Hindlimb muscle (tissue), 1 donor: ENCODE measurements at regions not wholly inside any gene's neighbourhood (a gene's known extent, or its start where the extent isn't known, plus 50 kb on each side); places are given as distances from the start of the nearest gene placed in this dataset.
A peak's percentile ranks its signal among the peaks of the same experiment; 100 is the strongest.

Experiments used
- DNase-seq: peaks from one replicate; pipeline ENCODE4 v3.0.0-alpha.2; 2013

DNA sequence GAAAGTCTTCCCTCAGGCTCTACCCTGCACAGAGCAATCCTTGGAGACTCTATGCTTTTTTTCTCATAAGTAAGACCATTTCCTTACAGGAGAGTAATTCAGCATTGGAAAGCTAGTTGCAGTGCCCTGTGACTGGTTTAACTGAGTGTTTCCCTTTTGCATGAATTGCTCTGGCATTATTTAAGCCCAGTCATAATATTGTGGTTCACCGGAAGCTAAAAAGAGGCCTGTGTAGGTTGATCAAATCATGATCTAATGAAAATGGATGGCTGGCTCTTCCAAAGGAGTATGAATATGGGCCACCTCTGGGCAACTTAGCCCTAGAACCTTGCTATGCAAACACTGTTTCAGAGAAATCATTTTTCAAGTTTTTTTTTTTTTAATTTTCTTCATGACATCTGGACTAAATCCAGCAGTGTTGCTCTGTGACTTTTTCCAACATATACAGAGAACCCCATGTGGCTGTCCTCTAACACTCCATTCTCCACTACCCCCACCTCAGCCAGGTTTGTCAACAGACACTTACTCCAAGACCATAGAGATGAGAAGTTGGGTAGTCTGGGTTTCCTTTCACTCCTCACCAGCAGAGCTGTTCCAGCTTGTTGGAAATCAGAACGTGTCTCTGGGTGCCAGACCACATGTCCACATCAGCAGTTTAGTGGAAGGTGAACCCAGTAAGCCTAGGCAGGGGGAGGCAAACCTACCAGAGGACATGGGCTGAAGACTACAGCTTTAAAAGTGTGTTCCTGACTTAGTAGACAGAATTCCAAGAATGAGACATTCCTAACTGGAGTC, 175.2 kb upstream of the SLC14A2 start:
- DNase-seq: no peak

- DNase-seq: no peak
These were observed 174.0 kb upstream of the SLC14A2 start for GRCh38 chr18:45441110-45441847.

DNA sequence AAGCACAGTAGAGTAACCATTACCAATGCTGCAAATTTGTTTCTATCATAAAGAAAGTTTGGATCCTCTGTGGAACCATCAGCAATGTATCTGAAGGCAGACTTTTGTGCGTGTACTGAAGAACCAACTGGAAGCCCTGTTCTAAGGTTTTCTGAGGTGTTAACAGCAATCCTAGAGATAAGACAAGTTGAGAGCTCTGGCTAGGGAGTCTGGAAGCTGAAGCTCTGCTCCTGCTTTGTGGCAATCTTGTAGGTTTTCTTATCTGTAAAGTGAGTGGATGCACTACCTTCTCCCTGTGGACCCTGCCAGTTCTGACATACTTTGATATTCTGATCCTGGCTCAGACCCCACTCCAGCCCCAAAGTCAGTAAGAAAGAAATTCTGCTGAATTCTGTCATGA, 171.2 kb upstream of the SLC14A2 start:
- no peak for DNase-seq

GRCh38 chr18:45447355-45448265, 167.7 kb upstream of the SLC14A2 start:
- DNase-seq: no peak

DNA sequence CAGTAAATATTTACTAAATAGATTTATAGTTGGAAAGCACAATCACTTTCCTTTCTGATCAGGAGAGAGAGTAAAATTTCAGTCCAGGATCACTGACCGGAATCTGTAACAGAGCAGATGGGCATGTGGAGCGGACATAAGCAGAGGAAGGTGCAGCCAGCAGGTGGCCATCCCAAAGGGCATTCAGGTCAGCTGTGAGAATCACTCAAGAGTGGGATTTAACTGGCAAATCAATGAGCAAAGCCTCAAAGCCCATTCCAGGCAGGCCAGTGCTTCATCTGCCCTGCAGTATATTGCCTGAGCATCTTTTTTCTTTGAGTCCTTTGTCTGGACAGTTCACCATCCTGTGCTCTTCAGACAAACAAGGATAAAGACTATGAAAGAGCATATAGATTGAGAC, 166.4 kb upstream of the SLC14A2 start:
- no peak for DNase-seq

- DNase-seq: peak; percentile 76
These were observed 165.7 kb upstream of the SLC14A2 start for GRCh38 chr18:45449418-45450227.

DNA sequence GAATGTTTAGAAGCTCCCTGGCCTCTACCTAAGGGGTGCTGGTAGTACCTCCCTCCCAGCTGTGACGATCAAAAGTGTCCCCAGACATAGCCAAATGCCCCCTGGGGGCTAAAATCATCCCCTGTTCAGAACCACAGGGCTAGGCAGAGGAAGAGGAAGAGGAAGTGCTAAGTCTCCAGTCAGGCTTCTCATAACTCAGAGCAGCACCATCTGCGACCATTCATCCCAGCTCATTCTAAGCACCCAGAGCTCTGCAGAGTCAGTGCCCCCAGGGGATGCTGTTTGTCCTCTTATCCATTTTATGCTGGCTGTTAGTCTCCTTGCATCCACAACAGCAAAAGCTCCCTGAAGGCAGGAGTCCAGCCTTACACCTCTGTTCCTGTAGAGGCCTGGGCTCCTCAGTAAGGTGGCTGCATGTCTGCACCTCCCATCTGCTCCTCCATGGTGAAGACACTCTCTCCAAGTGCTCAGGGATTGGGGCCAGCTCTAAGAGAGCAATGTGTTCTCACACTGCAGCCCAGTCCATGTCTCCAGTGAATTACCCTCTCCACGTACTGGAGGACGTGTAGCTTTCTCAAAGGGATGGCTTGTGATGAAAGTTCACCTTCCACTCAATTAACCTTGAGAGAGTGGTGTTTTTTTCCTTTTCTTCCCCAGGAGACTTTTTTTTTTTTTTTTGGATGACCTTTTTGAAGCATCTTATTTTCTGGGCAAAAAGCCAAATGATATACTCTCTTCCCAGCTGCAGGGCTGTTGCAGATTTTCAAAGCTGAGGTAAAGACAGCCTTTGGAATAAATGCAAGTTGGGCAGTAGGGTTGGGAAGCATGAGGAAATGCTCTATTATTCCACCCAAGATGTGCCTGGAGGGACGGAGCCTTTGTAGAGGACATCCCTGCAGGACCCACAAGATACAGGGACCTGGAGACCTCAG, 158.9 kb upstream of the SLC14A2 start:
- DNase-seq: peak; percentile 19

- DNase-seq: no peak
These were observed 157.2 kb upstream of the SLC14A2 start for GRCh38 chr18:45458033-45458432.

- DNase-seq: no peak
These were observed 153.1 kb upstream of the SLC14A2 start for GRCh38 chr18:45462179-45462578.

DNA sequence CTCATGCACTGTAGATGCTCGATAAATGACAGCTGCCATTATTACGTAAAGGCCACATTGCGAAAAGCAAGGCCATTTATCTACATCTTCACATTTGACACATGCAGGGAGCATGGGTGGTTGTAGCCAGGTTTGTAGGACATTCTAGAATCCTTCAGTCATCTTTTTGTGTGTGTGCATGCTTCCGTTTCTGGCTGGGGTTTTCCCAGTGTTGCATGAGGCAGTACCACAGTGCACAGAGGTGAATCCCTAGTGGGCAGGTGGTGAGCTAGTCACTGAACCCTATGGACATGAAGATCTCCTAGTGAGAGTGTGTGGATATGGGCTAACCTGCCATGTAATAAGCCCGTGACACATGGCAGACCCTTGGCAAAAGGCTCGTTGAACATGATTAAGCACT, 151.8 kb upstream of the SLC14A2 start:
- no peak for DNase-seq

- no peak for DNase-seq
These were observed 150.7 kb upstream of the SLC14A2 start for GRCh38 chr18:45464619-45465018.

GRCh38 chr18:45467293-45467692, 148.0 kb upstream of the SLC14A2 start:
- no peak for DNase-seq

DNA sequence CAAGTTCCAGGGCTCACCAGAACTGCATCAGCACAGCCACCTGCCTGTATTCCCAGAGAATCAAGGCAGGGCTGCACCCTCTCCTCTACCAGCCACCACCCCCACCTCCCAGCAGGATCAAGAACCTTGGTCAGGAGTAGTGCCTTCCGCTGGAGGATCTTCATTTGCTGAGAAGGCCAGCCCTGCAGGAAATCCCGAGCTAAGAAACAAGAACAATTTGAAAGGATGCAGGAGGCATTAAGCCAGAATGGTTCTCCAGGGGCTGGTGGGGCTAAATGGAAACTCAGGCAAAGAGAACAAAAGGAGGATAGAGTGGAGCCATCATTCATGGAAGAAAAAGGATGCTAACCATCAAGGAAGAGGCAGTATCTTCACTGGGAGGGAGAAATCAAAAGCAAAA, 147.3 kb upstream of the SLC14A2 start:
- peak; percentile 45 for DNase-seq

GRCh38 chr18:45478889-45479288, 136.4 kb upstream of the SLC14A2 start:
- no peak for DNase-seq

DNA sequence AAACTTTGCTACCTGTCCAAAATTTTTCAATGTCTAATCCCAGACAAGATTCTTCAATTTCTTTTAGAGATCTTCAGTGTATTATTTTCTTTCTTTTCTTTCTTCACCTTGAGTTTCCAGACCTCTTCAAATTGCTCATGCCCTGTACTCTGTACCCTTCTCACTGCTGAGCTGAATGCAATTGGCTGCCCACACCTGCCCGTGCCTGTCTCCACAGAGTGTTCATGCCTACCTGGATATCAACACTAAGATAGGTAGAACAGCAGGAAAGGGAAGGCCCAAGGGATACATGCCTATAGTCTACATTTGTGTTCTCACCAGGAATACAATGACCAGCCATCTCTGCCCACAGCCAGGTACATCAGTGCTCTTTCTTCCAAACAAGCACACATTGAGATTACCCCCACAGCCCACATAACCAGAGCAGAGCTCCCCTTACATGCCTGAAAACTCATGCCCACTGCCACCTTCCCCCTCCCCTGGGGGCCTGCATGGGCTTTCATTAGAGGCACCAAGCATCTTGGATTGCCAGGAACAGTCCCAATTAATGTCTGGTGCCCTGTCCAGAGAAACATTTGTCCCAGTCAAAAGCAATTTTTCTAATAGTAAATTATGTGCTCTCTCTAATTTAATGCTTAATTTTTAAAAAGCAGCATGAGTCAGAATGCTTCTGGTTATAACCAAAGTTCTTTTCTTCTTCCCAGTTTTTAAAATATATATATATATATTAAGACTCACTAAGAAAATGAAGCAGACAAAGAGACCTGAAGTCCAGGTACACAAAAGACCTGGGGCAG, 134.9 kb upstream of the SLC14A2 start:
- no peak for DNase-seq

DNA sequence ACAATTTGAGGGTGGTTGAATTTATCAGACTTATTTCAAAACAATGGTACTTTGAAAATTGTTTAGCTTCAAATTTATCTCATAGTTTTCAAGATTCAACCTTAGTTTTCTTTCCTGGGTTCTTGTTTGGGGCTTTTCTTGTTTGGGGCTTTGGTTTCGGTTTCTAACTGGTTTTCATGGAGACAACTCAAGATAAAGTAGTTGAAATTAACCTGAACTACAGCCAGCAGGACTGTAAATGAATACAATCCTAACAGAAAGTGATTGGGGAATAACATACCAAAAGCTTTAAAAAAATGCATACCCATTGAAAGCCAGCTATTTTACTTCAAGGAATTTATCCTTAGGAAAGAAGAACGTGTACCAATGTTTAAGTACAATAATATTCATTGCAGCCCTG, 133.5 kb upstream of the SLC14A2 start:
- no peak for DNase-seq

GRCh38 chr18:45482286-45482685, 133.0 kb upstream of the SLC14A2 start:
- DNase-seq: no peak

- DNase-seq: no peak
These were observed 127.7 kb upstream of the SLC14A2 start for GRCh38 chr18:45487581-45487980.

DNA sequence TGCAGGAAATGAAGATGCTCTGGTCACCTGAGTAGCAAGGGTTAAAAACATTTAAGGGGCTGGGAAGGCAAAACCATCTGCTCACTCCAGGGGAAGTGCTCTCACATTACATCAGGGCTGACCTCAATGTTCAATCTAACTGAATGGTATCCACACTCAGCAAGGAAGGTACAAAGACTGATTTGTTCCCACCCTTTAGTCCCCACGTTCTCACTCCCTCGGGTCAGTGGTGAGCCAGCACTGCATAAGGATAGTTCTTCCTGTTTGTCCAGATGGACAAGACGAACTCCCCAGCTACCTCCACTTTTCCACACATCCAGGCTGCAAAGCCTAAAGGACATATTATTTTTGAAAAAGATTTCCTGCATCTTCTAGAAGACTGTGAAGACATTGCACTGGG, 126.6 kb upstream of the SLC14A2 start:
- DNase-seq: no peak

- DNase-seq: no peak
These were observed 121.4 kb upstream of the SLC14A2 start for GRCh38 chr18:45493830-45494229.
